ENCODE measurements at regions not wholly inside any gene's neighbourhood (a gene's known extent, or its start where the extent isn't known, plus 50 kb on each side); places are given as distances from the start of the nearest gene placed in this dataset.
"Not testable (repeated sequence)": the region's sequence is repeated elsewhere in the genome, so short reads cannot be mapped to it uniquely, and the experiment has no call there.

DNA sequence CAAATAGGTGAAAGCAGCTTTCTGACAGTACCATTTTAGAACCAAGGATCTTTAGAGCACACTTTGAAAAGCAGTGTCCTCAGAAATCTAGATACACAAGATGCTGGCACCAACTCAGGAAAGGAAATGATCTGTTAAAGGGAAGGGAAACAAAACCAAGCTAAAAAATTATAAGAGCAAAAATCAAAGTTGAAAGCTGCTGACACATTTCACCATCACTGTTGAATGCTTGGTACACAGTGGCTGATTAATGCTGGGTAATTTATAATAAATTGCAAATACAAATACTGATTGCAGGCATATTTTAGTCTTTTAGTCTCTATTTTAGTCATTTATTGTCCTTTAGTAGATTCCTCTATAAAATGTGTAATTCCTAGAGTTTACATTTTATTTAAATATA, 1540.1 kb upstream of the PCDH10 start:
- Histone ChIP-seq H3K36me3 (no peaks in the 10 kb centered on the region), H3K4me3 (no peak overlapping the region), H3K9me3 (no peaks in the 10 kb centered on the region), H3K4me1 (no peaks in the 10 kb centered on the region), H3K27ac (no peak overlapping the region), H3K27me3 (no peaks in the 10 kb centered on the region)
- TF ChIP-seq, protein P1, sequence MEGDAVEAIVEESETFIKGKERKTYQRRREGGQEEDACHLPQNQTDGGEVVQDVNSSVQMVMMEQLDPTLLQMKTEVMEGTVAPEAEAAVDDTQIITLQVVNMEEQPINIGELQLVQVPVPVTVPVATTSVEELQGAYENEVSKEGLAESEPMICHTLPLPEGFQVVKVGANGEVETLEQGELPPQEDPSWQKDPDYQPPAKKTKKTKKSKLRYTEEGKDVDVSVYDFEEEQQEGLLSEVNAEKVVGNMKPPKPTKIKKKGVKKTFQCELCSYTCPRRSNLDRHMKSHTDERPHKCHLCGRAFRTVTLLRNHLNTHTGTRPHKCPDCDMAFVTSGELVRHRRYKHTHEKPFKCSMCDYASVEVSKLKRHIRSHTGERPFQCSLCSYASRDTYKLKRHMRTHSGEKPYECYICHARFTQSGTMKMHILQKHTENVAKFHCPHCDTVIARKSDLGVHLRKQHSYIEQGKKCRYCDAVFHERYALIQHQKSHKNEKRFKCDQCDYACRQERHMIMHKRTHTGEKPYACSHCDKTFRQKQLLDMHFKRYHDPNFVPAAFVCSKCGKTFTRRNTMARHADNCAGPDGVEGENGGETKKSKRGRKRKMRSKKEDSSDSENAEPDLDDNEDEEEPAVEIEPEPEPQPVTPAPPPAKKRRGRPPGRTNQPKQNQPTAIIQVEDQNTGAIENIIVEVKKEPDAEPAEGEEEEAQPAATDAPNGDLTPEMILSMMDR (IDR thresholded peaks at IDR 0.05) = no peak
- TF ChIP-seq POLR2A (IDR thresholded peaks at IDR 0.05) = no peak
- DNase-seq = no peak
- intact Hi-C loops (cut with DNase I) = no loop called here
- no peak for ATAC-seq

DNA sequence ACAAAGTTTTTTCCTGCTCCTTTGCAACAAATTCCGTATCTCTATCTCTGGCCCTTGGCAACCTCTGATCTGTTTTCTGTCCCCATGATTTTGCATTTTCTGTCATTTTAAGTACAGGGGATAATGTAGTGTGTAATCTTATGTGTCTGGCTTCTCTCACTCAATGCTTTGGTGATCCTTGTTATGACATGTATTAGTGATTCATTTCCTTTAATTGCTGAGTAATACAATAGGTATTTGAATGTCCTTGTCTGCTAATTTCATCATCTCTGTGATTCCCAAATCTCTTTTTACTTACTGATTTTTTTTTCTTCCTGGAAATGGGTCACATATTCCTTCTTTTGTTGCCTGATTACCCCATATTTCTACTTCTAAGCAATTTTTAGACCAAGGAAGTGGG, 1538.6 kb upstream of the PCDH10 start:
- H3K4me3 ChIP-seq; H3K36me3 ChIP-seq; H3K4me1 ChIP-seq; ATAC-seq; DNase-seq; H3K27me3 ChIP-seq; H3K9me3 ChIP-seq; intact Hi-C loops (cut with DNase I); H3K27ac ChIP-seq: not testable (repeated sequence)
- 53% methylated on average over 1 of the region's 1 CpG for WGBS (ENCODE audit: insufficient coverage, low coverage, low lambda C conversion rate, missing lambda C conversion rate)

DNA sequence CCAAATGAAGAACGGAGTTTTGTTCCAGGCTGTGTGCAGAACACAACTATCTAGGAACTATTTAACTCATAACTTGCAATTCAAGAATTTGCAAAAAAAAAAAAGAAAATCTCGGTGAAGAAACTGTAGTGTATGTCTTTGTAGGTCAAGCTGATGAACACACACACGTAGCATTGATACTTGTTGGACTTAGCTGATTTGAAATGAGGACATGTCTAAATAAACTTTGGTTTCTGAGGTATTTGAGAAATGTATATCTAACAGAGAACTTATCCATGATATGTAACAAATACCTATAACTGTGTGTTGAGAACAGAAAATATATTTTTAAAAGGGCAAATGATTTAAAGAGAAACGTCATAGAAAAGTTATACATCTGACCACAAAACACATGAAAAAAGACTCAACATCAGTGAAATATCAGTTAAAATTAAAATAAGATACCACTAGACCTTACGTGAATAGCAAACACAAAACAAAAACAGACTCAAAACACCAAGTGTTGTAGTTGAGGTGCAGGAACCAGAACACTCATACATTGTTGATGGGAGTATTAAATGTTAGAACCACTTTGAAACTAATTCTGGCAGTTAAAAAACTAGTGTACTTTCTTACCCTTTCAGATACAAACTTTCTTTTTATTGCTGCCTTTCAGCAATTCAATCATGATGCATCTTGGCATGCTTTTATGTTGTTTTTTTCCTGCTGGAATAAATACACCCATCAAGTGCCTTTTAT, 1535.8 kb upstream of the PCDH10 start:
- Histone ChIP-seq H3K36me3 (no peaks in the 10 kb centered on the region), H3K9me3 (no peaks in the 10 kb centered on the region), H3K27me3 (no peaks in the 10 kb centered on the region), H3K4me3 (no peak overlapping the region), H3K4me1 (no peaks in the 10 kb centered on the region), H3K27ac (no peak overlapping the region)
- WGBS (ENCODE audit: insufficient coverage, low coverage, low lambda C conversion rate, missing lambda C conversion rate) = 41% methylated on average over 5 of the region's 5 CpGs
- ATAC-seq = no peak
- no peak for TF ChIP-seq POLR2A (IDR thresholded peaks at IDR 0.05)
- TF ChIP-seq, protein P1 (IDR thresholded peaks at IDR 0.05) = no peak
- intact Hi-C loops (cut with DNase I) = no loop called here
- no peak for DNase-seq

DNA sequence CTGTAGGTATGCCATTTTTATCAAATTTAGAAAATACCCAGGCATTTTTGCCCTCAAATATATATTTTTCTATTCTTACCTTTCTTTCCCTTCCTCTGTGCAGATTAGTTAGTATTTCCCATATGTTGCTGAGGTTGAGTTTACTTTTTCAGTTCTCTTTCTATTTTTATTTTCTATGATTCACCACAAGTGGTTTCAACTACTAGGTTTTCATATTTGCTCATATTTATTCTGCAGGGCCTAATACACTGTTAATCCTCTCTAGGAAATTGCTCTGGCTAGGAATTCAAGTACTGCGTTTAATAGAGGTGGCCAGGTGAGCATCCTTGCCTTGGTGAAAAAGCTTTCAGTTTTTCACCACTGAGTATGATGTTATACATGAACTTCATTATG, 1535.3 kb upstream of the PCDH10 start:
- ATAC-seq = no peak

DNA sequence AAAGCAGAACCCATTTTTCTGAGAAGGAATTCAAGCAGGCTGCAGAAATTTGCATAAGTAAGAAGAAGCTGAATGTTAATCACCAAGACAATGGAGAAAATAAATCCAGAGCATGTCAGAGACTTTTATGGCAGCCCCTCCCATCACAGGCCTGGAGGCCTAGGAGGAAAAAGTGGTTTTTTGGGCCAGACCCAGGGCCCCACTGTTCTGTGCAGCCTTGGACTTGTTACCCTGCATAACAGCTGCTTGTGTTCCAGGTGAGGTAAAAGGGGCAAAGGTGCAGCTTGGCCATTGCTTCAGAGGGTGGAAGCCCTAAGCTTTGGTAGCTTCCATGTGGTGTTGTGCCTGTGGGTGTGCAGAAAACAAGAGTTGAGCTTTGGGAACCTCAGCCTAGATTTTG, 1516.2 kb upstream of the PCDH10 start:
- intact Hi-C loops (cut with DNase I) = no loop called here
- no peaks in the 10 kb centered on the region for H3K4me1 ChIP-seq
- no peaks in the 10 kb centered on the region for H3K27me3 ChIP-seq
- no peaks in the 10 kb centered on the region for H3K36me3 ChIP-seq
- ATAC-seq (no peak), DNase-seq (no peak)
- H3K4me3 ChIP-seq = no peak overlapping the region
- H3K27ac ChIP-seq = no peak overlapping the region
- no peaks in the 10 kb centered on the region for H3K9me3 ChIP-seq
- TF ChIP-seq POLR2A (IDR thresholded peaks at IDR 0.05) = no peak
- TF ChIP-seq, protein P1 (IDR thresholded peaks at IDR 0.05) = no peak

More for the DNA sequence above, 1535.3 kb upstream of the PCDH10 start:
- intact Hi-C loops (cut with DNase I) = no loop called here
- WGBS (ENCODE audit: insufficient coverage, low coverage, low lambda C conversion rate, missing lambda C conversion rate) = 67% methylated on average over 1 of the region's 1 CpG
- Histone ChIP-seq H3K9me3 (no peaks in the 10 kb centered on the region), H3K27me3 (no peaks in the 10 kb centered on the region), H3K36me3 (no peaks in the 10 kb centered on the region), H3K4me1 (no peaks in the 10 kb centered on the region), H3K27ac (no peak overlapping the region), H3K4me3 (no peak overlapping the region)
- DNase-seq = no peak
- no peak for TF ChIP-seq POLR2A (IDR thresholded peaks at IDR 0.05)
- TF ChIP-seq, protein P1 (IDR thresholded peaks at IDR 0.05) = no peak

All from right lobe of liver (tissue), 6 donors.